ENCODE measurements at regions not wholly inside any gene's neighbourhood (a gene's known extent, or its start where the extent isn't known, plus 50 kb on each side); places are given as distances from the start of the nearest gene placed in this dataset.
"Not testable (repeated sequence)": the region's sequence is repeated elsewhere in the genome, so short reads cannot be mapped to it uniquely, and the experiment has no call there.

DNA sequence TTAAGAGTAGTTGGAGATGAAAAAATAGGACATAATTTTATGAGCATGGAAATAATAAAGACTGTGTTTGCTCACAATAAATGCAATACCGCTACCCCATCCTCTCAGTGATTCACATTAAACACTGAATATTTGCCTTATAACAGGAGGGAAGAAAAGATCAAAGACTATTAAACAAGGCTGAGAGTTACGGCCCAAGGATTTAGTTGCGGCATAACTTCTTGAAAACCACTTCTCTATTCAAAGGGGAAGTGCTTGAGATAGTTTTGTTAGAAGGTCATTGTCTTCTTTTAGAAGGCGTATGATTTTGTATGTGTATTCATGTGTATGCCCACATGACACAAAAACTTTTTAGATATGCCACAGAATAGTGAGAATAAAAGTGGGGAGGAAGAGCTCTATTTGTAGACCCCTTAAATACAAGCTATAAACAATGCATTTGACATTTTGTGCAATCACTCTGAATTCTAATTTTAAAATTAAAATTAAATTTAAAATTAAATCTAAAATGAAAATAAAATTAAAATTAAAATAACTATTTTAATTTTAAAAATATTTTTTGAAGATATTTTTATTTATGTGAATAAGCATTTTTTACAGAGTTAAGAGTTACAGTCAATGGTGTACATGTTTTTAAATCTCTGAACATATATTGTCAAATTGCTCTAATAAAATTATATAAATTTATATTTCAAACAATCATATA is 986.6 kb upstream of the ADAMTS5 start:
- Histone ChIP-seq H2AFZ (no peak overlapping the region), H3K4me2 (no peak overlapping the region), H3K27me3 (no peaks in the 10 kb centered on the region), H3K9me3 (ENCODE audit: low read depth) (no peaks in the 10 kb centered on the region), H4K20me1 (ENCODE audit: insufficient read depth, poor library complexity, severe bottlenecking) (no peaks in the 10 kb centered on the region), H3K27ac (no peak overlapping the region), H3K4me3 (no peak overlapping the region), H3K79me2 (no peaks in the 10 kb centered on the region), H3K9me2 (replicated peaks; ENCODE audit: insufficient read depth) (no peaks in the 10 kb centered on the region), H3K4me1 (ENCODE audit: insufficient read depth) (peaks cover 6% of the 10 kb centered on the region), H3K36me3 (replicated peaks; ENCODE audit: insufficient read depth, low read depth) (no peaks in the 10 kb centered on the region)
- no peak for DNase-seq (ENCODE audit: low spot score)
- TF ChIP-seq EZH2 (IDR thresholded peaks at IDR 0.05; ENCODE audit: borderline replicate concordance) (no peak), EZH2phosphoT487 (IDR thresholded peaks at IDR 0.05; ENCODE audit: low read depth, severe bottlenecking, unreplicated experiment) (no peak)
- TF ChIP-seq, protein P1, sequence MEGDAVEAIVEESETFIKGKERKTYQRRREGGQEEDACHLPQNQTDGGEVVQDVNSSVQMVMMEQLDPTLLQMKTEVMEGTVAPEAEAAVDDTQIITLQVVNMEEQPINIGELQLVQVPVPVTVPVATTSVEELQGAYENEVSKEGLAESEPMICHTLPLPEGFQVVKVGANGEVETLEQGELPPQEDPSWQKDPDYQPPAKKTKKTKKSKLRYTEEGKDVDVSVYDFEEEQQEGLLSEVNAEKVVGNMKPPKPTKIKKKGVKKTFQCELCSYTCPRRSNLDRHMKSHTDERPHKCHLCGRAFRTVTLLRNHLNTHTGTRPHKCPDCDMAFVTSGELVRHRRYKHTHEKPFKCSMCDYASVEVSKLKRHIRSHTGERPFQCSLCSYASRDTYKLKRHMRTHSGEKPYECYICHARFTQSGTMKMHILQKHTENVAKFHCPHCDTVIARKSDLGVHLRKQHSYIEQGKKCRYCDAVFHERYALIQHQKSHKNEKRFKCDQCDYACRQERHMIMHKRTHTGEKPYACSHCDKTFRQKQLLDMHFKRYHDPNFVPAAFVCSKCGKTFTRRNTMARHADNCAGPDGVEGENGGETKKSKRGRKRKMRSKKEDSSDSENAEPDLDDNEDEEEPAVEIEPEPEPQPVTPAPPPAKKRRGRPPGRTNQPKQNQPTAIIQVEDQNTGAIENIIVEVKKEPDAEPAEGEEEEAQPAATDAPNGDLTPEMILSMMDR (IDR thresholded peaks at IDR 0.05; ENCODE audit: poor library complexity) = no peak
- 72% methylated on average over 4 of the region's 4 CpGs for WGBS (ENCODE audit: low lambda C conversion rate, missing lambda C conversion rate)

DNA sequence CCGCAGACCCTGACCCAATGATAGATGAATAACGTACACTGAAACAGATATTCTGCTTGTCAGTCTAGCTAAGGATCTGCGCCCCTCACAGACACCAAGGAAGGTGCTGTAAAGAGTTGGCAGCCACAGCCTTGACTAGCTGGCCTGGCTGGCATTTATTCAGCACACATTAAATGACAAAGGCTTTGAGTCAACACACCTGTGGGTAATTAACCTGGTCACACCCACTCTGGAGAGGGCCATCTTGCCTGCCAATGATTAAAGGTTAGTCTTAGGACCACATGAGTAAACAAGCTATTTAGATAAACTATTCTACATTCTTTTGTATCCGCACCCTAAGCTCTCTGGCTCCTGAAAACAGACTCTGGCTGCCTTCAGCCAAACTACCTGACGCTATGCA is 982.2 kb upstream of the ADAMTS5 start:
- H2AFZ ChIP-seq; H3K27ac ChIP-seq; H3K4me1 ChIP-seq (ENCODE audit: insufficient read depth); H3K9me2 ChIP-seq (replicated peaks; ENCODE audit: insufficient read depth); DNase-seq (ENCODE audit: low spot score); H3K36me3 ChIP-seq (replicated peaks; ENCODE audit: insufficient read depth, low read depth); H3K9me3 ChIP-seq (ENCODE audit: low read depth); H3K27me3 ChIP-seq; H3K4me2 ChIP-seq; H3K4me3 ChIP-seq; H4K20me1 ChIP-seq (ENCODE audit: insufficient read depth, poor library complexity, severe bottlenecking); H3K79me2 ChIP-seq: not testable (repeated sequence)
- WGBS (ENCODE audit: low lambda C conversion rate, missing lambda C conversion rate) = 84% methylated on average over 5 of the region's 5 CpGs

DNA sequence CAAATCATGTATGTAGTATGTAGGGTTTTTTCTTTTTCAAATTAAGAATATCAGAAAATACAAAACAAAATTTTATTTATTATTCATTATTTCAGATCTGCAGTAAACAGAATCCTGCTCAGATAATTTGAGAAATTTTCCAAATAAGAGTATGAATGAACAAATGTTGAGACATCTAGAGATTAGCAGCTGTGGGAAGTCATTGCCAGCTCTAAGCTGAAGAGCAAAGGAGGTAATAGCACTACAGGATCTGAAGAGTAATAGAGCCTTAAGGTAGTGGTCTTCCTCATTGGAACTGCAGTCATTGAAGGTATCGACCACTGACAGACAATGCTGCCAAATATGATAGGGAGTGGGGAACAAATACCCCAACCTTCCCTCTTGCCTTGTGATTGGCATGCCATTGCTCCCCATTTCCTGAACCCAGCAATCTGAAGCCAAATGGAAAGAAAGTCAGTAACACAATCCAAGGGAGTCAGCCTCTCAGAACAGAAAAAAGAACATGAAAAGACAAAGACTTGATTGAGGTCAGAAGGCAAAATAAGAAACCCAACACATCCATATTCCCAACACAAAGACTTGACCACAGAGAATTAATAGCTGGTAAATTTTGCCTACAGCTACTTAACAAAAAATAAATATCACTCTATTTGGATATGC is 963.4 kb upstream of the ADAMTS5 start:
- not testable (repeated sequence) for H3K4me2 ChIP-seq; H2AFZ ChIP-seq; DNase-seq (ENCODE audit: low spot score); H3K4me3 ChIP-seq; H4K20me1 ChIP-seq (ENCODE audit: insufficient read depth, poor library complexity, severe bottlenecking); H3K27ac ChIP-seq; H3K36me3 ChIP-seq (replicated peaks; ENCODE audit: insufficient read depth, low read depth); H3K9me2 ChIP-seq (replicated peaks; ENCODE audit: insufficient read depth); H3K4me1 ChIP-seq (ENCODE audit: insufficient read depth); H3K79me2 ChIP-seq; H3K27me3 ChIP-seq; H3K9me3 ChIP-seq (ENCODE audit: low read depth)
- WGBS (ENCODE audit: low lambda C conversion rate, missing lambda C conversion rate) = 91% methylated on average over 1 of the region's 1 CpG

DNA sequence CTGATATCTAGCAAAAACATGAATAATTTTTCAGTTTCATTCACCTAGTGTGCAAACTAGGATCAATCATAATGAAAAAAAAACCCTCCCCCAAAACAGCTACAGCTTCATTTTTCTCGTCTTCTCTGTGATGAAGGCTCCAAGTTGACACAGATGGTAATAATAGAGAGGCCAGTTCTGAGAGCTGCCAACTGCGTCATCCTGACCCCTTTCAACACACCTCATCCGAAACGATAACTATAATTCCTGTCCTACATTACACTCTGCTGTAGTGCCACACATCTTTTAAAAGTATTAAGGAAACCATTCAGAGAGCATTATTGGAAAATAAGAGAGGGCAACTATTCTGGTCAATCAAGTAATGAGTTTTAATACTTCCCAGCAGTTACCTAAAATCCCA is 962.3 kb upstream of the ADAMTS5 start:
- not testable (repeated sequence) for H3K27ac ChIP-seq; H3K9me3 ChIP-seq (ENCODE audit: low read depth); H3K36me3 ChIP-seq (replicated peaks; ENCODE audit: insufficient read depth, low read depth); H3K4me1 ChIP-seq (ENCODE audit: insufficient read depth); H2AFZ ChIP-seq; H3K4me3 ChIP-seq; H3K27me3 ChIP-seq; H4K20me1 ChIP-seq (ENCODE audit: insufficient read depth, poor library complexity, severe bottlenecking); H3K9me2 ChIP-seq (replicated peaks; ENCODE audit: insufficient read depth); DNase-seq (ENCODE audit: low spot score); H3K79me2 ChIP-seq; H3K4me2 ChIP-seq
- 80% methylated on average over 4 of the region's 4 CpGs for WGBS (ENCODE audit: low lambda C conversion rate, missing lambda C conversion rate)

DNA sequence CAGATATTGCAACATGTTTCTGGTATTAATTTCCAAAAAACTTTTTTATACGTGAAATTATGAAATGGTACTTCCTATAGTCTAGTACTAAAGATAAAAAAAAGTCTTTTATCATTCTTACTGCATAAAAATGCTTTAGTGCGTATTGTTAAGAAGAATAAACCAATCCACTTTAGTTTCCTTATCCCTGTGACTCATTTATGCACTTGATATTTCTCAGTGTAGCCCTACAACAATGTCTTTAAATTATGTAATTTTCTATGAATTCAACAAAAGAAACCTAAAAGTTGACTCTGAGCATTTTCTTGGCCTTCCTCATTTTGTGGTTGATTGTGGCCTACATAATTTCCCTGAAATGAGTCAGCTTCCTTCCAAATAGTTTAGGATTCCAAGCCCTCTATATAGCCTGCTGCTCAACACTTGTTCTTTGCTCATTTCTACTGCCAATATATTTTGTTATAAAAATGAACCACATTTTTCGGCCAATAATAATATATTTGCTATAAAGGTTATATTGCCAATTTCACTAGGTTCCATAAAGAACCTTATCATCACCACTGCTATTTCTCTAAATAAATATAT is 961.7 kb upstream of the ADAMTS5 start:
- WGBS (ENCODE audit: low lambda C conversion rate, missing lambda C conversion rate) = 88% methylated on average over 3 of the region's 3 CpGs
- H3K4me1 ChIP-seq (ENCODE audit: insufficient read depth); H3K79me2 ChIP-seq; H3K9me2 ChIP-seq (replicated peaks; ENCODE audit: insufficient read depth); H2AFZ ChIP-seq; H3K27ac ChIP-seq; H4K20me1 ChIP-seq (ENCODE audit: insufficient read depth, poor library complexity, severe bottlenecking); DNase-seq (ENCODE audit: low spot score); H3K36me3 ChIP-seq (replicated peaks; ENCODE audit: insufficient read depth, low read depth); H3K27me3 ChIP-seq; H3K9me3 ChIP-seq (ENCODE audit: low read depth); H3K4me2 ChIP-seq; H3K4me3 ChIP-seq: not testable (repeated sequence)

DNA sequence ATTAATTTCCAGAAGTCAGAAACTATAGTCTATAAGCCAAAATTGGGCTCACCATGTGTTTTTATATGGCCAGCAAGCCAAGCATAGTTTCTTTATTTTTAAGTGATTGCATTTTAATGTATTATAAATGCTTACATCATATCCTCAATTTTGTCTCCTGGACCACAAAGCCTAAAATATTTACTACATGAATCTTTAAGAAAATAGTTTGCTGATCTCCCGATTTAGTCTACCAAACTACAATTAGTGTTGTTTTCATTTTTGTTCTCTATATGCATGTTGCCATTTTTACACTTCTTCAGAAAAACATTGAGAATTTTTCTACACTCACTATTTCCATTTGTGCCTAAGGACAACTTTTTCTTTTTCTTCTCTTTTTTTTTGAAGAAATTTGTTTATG is 954.5 kb upstream of the ADAMTS5 start:
- H3K27ac ChIP-seq; H3K9me2 ChIP-seq (replicated peaks; ENCODE audit: insufficient read depth); H3K9me3 ChIP-seq (ENCODE audit: low read depth); H2AFZ ChIP-seq; H3K4me2 ChIP-seq; H3K36me3 ChIP-seq (replicated peaks; ENCODE audit: insufficient read depth, low read depth); H4K20me1 ChIP-seq (ENCODE audit: insufficient read depth, poor library complexity, severe bottlenecking); H3K27me3 ChIP-seq; H3K4me3 ChIP-seq; DNase-seq (ENCODE audit: low spot score); H3K4me1 ChIP-seq (ENCODE audit: insufficient read depth); H3K79me2 ChIP-seq: not testable (repeated sequence)
- WGBS (ENCODE audit: low lambda C conversion rate, missing lambda C conversion rate) = 59% methylated on average over 1 of the region's 1 CpG

DNA sequence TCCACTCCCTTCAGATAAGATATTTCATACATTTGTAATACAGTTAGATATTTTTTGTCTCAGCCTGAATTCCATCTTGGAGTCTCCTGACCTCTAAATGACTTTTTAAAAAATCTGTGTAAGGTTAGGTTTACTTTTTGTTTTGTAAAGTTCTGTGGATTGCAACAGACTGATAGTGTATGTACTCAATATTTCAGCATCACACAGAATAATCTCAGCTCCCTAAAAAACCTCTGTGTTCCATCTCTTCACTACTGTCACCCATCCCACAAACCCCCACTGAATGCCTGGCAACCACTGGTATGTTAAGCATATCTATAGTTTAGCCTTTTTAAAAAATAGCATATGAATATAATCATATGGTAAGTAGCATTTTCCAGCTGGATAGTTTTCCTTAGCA is 951.1 kb upstream of the ADAMTS5 start:
- H3K9me2 ChIP-seq (replicated peaks; ENCODE audit: insufficient read depth); DNase-seq (ENCODE audit: low spot score); H3K4me3 ChIP-seq; H3K4me1 ChIP-seq (ENCODE audit: insufficient read depth); H3K79me2 ChIP-seq; H3K4me2 ChIP-seq; H3K27me3 ChIP-seq; H4K20me1 ChIP-seq (ENCODE audit: insufficient read depth, poor library complexity, severe bottlenecking); H2AFZ ChIP-seq; H3K9me3 ChIP-seq (ENCODE audit: low read depth); H3K27ac ChIP-seq; H3K36me3 ChIP-seq (replicated peaks; ENCODE audit: insufficient read depth, low read depth): not testable (repeated sequence)

DNA sequence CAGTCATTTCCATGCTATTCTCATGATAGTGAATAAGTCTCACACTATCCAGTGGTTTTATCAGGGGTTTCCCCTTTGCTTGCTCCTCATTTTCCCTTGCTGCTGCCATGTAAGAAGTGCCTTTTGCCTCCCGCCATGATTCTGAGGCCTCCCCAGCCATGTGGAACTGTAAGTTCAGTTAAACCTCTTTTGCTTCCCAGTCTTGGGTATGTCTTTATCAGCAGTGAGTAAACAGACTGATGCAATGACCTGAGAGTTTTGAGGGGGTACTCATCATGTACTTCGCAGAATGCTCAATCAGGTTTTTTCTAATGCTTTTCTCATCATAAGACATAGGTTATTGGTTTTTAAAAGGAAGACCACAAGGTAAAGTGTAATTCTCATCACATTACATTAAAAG is 949.4 kb upstream of the ADAMTS5 start:
- 89% methylated on average over 2 of the region's 2 CpGs for WGBS (ENCODE audit: low lambda C conversion rate, missing lambda C conversion rate)
- DNase-seq (ENCODE audit: low spot score) = not testable (repeated sequence)

More for the DNA sequence above, 949.4 kb upstream of the ADAMTS5 start:
- H3K27ac ChIP-seq; H3K4me1 ChIP-seq (ENCODE audit: insufficient read depth); H3K4me2 ChIP-seq; H3K9me3 ChIP-seq (ENCODE audit: low read depth); H3K27me3 ChIP-seq; H3K36me3 ChIP-seq (replicated peaks; ENCODE audit: insufficient read depth, low read depth); H4K20me1 ChIP-seq (ENCODE audit: insufficient read depth, poor library complexity, severe bottlenecking); H3K4me3 ChIP-seq; H3K79me2 ChIP-seq; H2AFZ ChIP-seq; H3K9me2 ChIP-seq (replicated peaks; ENCODE audit: insufficient read depth): not testable (repeated sequence)
